ENCODE measurements at regions not wholly inside any gene's neighbourhood (a gene's known extent, or its start where the extent isn't known, plus 50 kb on each side); places are given as distances from the start of the nearest gene placed in this dataset.

DNA sequence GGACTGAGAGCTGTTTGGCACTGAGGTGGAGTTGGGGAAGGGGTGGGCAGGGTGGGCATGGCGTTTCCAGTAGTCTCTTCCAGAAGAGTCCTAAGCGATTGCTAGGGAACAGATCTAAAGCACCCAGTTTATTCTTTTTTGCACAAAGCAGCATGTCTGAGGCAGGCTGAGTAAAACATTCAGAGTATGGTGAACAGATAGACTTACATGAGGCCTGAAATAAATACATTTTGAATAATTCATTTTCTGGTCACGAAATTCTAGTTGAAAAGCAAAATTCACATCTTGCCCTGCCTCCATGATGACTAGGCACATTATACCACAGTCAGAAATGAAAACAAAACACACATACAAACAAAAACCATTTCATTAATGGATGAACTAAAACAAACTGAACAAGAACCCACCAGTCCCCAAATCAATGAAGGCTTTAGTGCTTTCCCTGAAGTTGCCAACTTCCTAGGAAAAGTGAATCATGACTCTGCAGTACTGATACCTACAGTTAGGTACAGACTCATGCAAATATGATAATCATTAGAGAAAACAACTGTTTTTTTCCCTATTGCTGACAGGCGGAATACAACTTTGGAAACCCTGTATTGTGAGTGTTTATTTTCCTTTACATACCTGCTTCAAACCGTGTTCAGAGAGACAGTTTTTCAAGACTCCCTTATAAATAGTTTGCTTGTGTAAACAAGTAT, 702.9 kb upstream of the POU3F2 start:
- TF ChIP-seq, protein P1, sequence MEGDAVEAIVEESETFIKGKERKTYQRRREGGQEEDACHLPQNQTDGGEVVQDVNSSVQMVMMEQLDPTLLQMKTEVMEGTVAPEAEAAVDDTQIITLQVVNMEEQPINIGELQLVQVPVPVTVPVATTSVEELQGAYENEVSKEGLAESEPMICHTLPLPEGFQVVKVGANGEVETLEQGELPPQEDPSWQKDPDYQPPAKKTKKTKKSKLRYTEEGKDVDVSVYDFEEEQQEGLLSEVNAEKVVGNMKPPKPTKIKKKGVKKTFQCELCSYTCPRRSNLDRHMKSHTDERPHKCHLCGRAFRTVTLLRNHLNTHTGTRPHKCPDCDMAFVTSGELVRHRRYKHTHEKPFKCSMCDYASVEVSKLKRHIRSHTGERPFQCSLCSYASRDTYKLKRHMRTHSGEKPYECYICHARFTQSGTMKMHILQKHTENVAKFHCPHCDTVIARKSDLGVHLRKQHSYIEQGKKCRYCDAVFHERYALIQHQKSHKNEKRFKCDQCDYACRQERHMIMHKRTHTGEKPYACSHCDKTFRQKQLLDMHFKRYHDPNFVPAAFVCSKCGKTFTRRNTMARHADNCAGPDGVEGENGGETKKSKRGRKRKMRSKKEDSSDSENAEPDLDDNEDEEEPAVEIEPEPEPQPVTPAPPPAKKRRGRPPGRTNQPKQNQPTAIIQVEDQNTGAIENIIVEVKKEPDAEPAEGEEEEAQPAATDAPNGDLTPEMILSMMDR (IDR thresholded peaks at IDR 0.05; ENCODE audit: low read depth, low read length, missing control alignments), result no peak
- no peak overlapping the region for H3K4me3 ChIP-seq (ENCODE audit: low read depth, low read length)
- DNase-seq (ENCODE audit: low read depth), result no peak

DNA sequence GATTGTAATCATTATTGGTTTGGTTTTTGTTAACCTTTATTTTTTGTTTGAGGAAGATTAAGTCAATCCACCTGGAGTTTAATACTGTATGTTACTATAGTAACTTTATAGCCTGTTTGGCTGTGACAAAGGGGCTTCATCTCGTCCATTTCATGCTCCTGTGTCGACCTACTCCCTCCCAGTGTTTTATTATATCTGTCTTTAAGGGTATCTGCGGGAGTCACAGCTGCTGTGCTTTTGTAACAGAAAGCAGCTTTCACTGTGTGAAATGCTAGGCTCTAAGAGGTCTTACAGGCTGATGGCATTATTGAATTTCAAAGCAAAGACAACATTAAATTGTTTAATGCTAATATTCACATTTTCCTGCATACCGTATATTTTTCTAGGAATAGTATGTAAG, 698.0 kb upstream of the POU3F2 start:
- H3K4me3 ChIP-seq (ENCODE audit: low read depth, low read length), result no peak overlapping the region
- TF ChIP-seq, protein P1 (IDR thresholded peaks at IDR 0.05; ENCODE audit: low read depth, low read length, missing control alignments), result no peak
- no peak for DNase-seq (ENCODE audit: low read depth)

DNA sequence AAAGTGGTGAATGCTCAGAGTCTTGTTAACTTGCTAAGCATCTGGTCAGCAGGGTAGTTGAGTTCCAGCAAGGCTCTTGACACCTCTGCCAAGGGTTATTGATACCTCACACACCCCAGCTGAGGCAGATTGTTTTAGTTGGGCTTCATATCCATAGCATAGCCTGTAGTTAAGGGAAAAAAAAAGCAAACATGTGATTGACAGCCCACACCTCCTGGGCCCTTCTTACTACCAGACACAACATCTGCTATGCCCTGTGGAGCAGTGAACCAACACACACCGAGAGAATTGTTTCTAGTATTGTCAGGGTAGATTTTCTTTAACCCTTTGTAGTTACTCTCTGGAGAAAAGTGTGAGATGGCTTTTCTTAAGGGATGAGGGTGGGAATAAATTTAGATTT, 697.0 kb upstream of the POU3F2 start:
- DNase-seq (ENCODE audit: low read depth), result no peak
- TF ChIP-seq, protein P1 (IDR thresholded peaks at IDR 0.05; ENCODE audit: low read depth, low read length, missing control alignments), result no peak
- no peak overlapping the region for H3K4me3 ChIP-seq (ENCODE audit: low read depth, low read length)

DNA sequence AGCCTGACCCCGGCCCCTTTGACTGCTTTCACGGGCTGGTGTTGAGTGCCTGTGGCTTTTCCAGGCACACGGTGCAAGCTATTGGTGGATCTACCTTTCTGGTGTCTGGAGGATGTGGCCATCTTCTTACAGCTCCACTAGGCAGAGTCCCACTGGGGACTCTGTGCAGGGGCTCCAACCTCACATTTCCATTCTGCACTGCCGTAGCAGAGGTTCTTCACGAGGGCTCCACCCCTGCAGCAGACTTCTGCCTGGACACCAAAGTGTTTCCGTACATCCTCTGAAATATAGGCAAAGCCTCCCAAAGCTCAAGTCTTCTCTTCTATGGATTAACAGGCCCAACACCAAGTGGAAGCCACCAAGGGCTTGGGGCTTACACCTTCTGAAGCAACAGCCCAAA, 691.5 kb upstream of the POU3F2 start:
- DNase-seq (ENCODE audit: low read depth), result no peak
- no peak overlapping the region for H3K4me3 ChIP-seq (ENCODE audit: low read depth, low read length)
- TF ChIP-seq, protein P1 (IDR thresholded peaks at IDR 0.05; ENCODE audit: low read depth, low read length, missing control alignments), result no peak

DNA sequence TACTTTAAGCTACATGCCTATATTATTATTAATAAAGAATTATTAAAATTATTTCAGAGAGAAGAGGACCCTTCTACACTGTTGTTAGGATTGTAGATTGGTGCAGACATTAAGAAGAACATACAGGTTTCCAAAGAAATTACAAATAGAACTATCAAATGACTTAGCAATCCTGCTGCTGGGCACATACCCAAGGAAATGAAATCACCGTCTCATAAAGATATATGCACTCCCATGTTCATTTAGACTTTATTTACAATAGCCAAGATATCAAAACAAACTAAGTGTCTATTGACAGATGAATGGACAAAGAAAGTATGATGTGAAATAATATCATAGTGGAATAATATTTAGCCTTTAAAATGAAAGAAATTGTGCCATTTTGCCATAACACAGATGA, 687.7 kb upstream of the POU3F2 start:
- H3K4me3 ChIP-seq (ENCODE audit: low read depth, low read length), result no peak overlapping the region
- DNase-seq (ENCODE audit: low read depth), result no peak
- TF ChIP-seq, protein P1 (IDR thresholded peaks at IDR 0.05; ENCODE audit: low read depth, low read length, missing control alignments), result no peak

- TF ChIP-seq, protein P1 (IDR thresholded peaks at IDR 0.05; ENCODE audit: low read depth, low read length, missing control alignments), result no peak
- no peak overlapping the region for H3K4me3 ChIP-seq (ENCODE audit: low read depth, low read length)
- DNase-seq (ENCODE audit: low read depth), result no peak
Observed at GRCh38 chr6:98156580-98156979, 677.8 kb upstream of the POU3F2 start.

- TF ChIP-seq, protein P1 (IDR thresholded peaks at IDR 0.05; ENCODE audit: low read depth, low read length, missing control alignments), result no peak
- H3K4me3 ChIP-seq (ENCODE audit: low read depth, low read length), result no peak overlapping the region
- no peak for DNase-seq (ENCODE audit: low read depth)
Observed at GRCh38 chr6:98179606-98180005, 654.8 kb upstream of the POU3F2 start.
